Transverse colon (tissue), 4 donors: ENCODE measurements at regions not wholly inside any gene's neighbourhood (a gene's known extent, or its start where the extent isn't known, plus 50 kb on each side); places are given as distances from the start of the nearest gene placed in this dataset.

ENCODE experiments used
- DNase-seq: peaks from one replicate; pipeline ENCODE4 v3.0.0-alpha.2; 2019
- H3K27ac ChIP-seq, 4 donors: fragments of 200-600 bp; sonication (generic); 2 replicates each; pipeline ENCODE4 v1.5.1; 2016 to 2018; ENCODE audit warnings: inconsistent platforms in 4 of 4
- H3K27me3 ChIP-seq: fragments of 200-600 bp; sonication (generic); 2 replicates; pipeline ENCODE4 v1.5.1; 2017; ENCODE audit warnings: inconsistent platforms
- H3K36me3 ChIP-seq, 4 donors: fragments of 200-600 bp; sonication (generic); 2 replicates each; pipeline ENCODE4 v1.5.1; 2017 to 2019; ENCODE audit warnings: inconsistent platforms in 4 of 4
- H3K4me1 ChIP-seq, 4 donors: fragments of 200-600 bp; sonication (generic); 2 replicates each; pipeline ENCODE4 v1.5.1; 2017 to 2020; ENCODE audit warnings: inconsistent platforms in 4 of 4
- H3K4me3 ChIP-seq, 4 donors: fragments of 200-600 bp; sonication (generic); 1 replicate in 1 of 4; 2 replicates in 3 of 4; pipeline versions ENCODE4 v1.5.1 to v1.6.1; 2017 to 2019; ENCODE audit warnings: inconsistent platforms in 4 of 4
- H3K9me3 ChIP-seq, 2 donors: fragments of 200-600 bp; sonication (generic); 2 replicates each; pipeline ENCODE4 v1.5.1; 2017 to 2019; ENCODE audit warnings: inconsistent platforms in 2 of 2
- CTCF ChIP-seq, 5 experiments: fragments of 200-600 bp in 3 of 5; fragments of 450-650 bp in 2 of 5; sonication (generic) in 3 of 5; IDR thresholded peaks; 1 replicate in 2 of 5; 2 replicates in 3 of 5; pipeline ENCODE4 v1.5.1; 2016 to 2017; ENCODE audit warnings: antibody characterized with exemption in 5 of 5, inconsistent platforms in 3 of 5, mild to moderate bottlenecking in 2 of 5, moderate library complexity in 1 of 5
- EP300 ChIP-seq: sonication (generic); formaldehyde crosslinking; IDR thresholded peaks from one replicate; pipeline ENCODE4 v1.6.1; 2017; ENCODE audit warnings: antibody characterized with exemption, low read depth
- POLR2A ChIP-seq: fragments of 450-650 bp; IDR thresholded peaks from one replicate; pipeline ENCODE4 v1.6.1; 2016; ENCODE audit warnings: antibody characterized with exemption, mild to moderate bottlenecking, moderate library complexity
- POLR2AphosphoS5 ChIP-seq, 3 donors: sonication (generic); formaldehyde crosslinking; IDR thresholded peaks; one replicate each; pipeline ENCODE4 v1.6.1; 2016; ENCODE audit warnings: antibody characterized with exemption in 3 of 3
- WGBS, 2 donors: methylation state at CpG; one replicate each; pipeline ENCODE4 v1.1.5; 2018; ENCODE audit warnings: low coverage in 1 of 2; 5-methylcytosine and 5-hydroxymethylcytosine counted together
- in situ Hi-C, 4 donors: fragments of 200-750 bp; cut with MboI; loops; one replicate each; pipeline versions ENCODE4 v1.15.0 to v1.15.1; 2017; ENCODE audit warnings: low sequenced_read_pairs in 3 of 4, low pct_ligation_motif_present in 1 of 4, low pct_unique_long_range_greater_than_20kb in 1 of 4
- intact Hi-C: fragments of 100-400 bp; cut with DNase I; formaldehyde crosslinking; loops from one replicate; pipeline ENCODE4 v1.15.1; 2023; ENCODE audit warnings: low total_unique reads

- TF ChIP-seq POLR2A (no peak), CTCF (IDR thresholded peaks at IDR 0.05) (no peak), POLR2AphosphoS5 (IDR thresholded peaks at IDR 0.05) (no peak), EP300 (no peak)
- Histone ChIP-seq H3K27me3 (peaks cover 21% of the 10 kb centered on the region), H3K4me3 (no peak overlapping the region), H3K36me3 (no peaks in the 10 kb centered on the region), H3K27ac (no peak overlapping the region), H3K9me3 (peaks cover 0 to 3% of the 10 kb centered on the region in 2 donors), H3K4me1 (no peaks in the 10 kb centered on the region)
- DNase-seq = no peak
- in situ Hi-C loops (no loop called here), intact Hi-C loops (no loop called here)
- 73% methylated on average over 6 of the region's 6 CpGs; no CpG with 5 or more reads in 1 of the 2 donors for WGBS, 2 donors
Observed at GRCh38 chr1:30596891-30597290, 126.5 kb downstream of the MATN1 start.

DNA sequence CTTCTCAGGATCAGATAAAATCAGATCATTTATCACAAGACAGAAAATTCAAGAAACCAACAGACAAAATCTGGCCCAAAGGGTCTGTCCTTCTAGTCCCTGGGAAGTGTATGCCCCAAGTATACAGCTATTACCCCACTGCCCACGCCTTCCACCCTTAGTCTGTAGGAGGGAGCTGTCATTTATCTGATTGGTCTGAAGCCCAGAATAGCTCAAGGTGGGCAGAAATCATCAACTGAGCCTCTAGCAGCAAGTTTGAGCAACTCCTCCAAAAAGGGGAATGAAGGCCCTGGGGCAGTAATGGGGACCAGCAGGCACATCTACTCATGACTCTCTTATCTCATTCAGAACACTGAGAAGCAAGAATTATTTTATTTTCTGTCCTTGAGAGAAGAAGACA lies 126.9 kb downstream of the MATN1 start:
- DNase-seq = no peak
- Histone ChIP-seq H3K27me3 (peaks cover 19% of the 10 kb centered on the region), H3K9me3 (peaks cover 0 to 3% of the 10 kb centered on the region in 2 donors), H3K4me3 (no peak overlapping the region), H3K4me1 (no peaks in the 10 kb centered on the region), H3K27ac (no peak overlapping the region), H3K36me3 (no peaks in the 10 kb centered on the region)
- no peak for TF ChIP-seq EP300
- no peak for TF ChIP-seq CTCF (IDR thresholded peaks at IDR 0.05)
- TF ChIP-seq POLR2A = no peak
- no peak for TF ChIP-seq POLR2AphosphoS5 (IDR thresholded peaks at IDR 0.05)
- in situ Hi-C loops = no loop called here
- intact Hi-C loops = no loop called here
- 33% methylated on average over 1 of the region's 1 CpG; no CpG with 5 or more reads in 1 of the 2 donors for WGBS, 2 donors

- H3K27me3 ChIP-seq = peaks cover 21% of the 10 kb centered on the region
- H3K27ac ChIP-seq = no peak overlapping the region
- H3K36me3 ChIP-seq = no peaks in the 10 kb centered on the region
- H3K4me3 ChIP-seq = no peak overlapping the region
- DNase-seq = no peak
- H3K4me1 ChIP-seq = no peaks in the 10 kb centered on the region
- intact Hi-C loops = no loop called here
- in situ Hi-C loops = no loop called here
- peaks cover 0 to 3% of the 10 kb centered on the region in 2 donors for H3K9me3 ChIP-seq
- TF ChIP-seq CTCF (IDR thresholded peaks at IDR 0.05) (no peak), POLR2A (no peak), EP300 (no peak), POLR2AphosphoS5 (IDR thresholded peaks at IDR 0.05) (no peak)
- 64 to 83% methylated on average over 1 to 5 of the region's 5 CpGs for WGBS, 2 donors
Observed at GRCh38 chr1:30589083-30589482, 134.3 kb downstream of the MATN1 start.

GRCh38 chr1:30588311-30589073 lies 134.9 kb downstream of the MATN1 start:
- H3K27ac ChIP-seq = no peak overlapping the region
- H3K9me3 ChIP-seq = peaks cover 0 to 3% of the 10 kb centered on the region in 2 donors
- no peaks in the 10 kb centered on the region for H3K36me3 ChIP-seq
- WGBS, 2 donors = 69% methylated on average over 10 of the region's 10 CpGs; no CpG with 5 or more reads in 1 of the 2 donors
- intact Hi-C loops (no loop called here), in situ Hi-C loops (no loop called here)
- no peak overlapping the region for H3K4me3 ChIP-seq
- no peak for DNase-seq
- no peak for TF ChIP-seq POLR2AphosphoS5 (IDR thresholded peaks at IDR 0.05)
- no peak for TF ChIP-seq POLR2A
- TF ChIP-seq EP300 = no peak
- no peak for TF ChIP-seq CTCF (IDR thresholded peaks at IDR 0.05)
- no peaks in the 10 kb centered on the region for H3K4me1 ChIP-seq
- H3K27me3 ChIP-seq = peaks cover 17% of the 10 kb centered on the region
